ENCODE measurements at regions not wholly inside any gene's neighbourhood (a gene's known extent, or its start where the extent isn't known, plus 50 kb on each side); places are given as distances from the start of the nearest gene placed in this dataset.

GRCh38 chr2:143823876-143824275 lies 694.7 kb downstream of the ARHGAP15 start:
- H3K36me3 Mint-ChIP-seq (ENCODE audit: low read depth): no peaks in the 10 kb centered on the region
- peaks cover 6% of the 10 kb centered on the region for H3K4me1 Mint-ChIP-seq
- no peak for TF ChIP-seq CTCF (conservative IDR thresholded peaks at IDR 0.05)
- no peak overlapping the region for H3K4me3 Mint-ChIP-seq
- no peak for DNase-seq (ENCODE audit: low read depth, low spot score)
- H3K9me3 Mint-ChIP-seq: peaks cover 2% of the 10 kb centered on the region
- H3K27ac Mint-ChIP-seq (ENCODE audit: unreplicated experiment): no peak overlapping the region
- H3K27me3 Mint-ChIP-seq (ENCODE audit: low read depth): no peaks in the 10 kb centered on the region

GRCh38 chr2:143823296-143823695 lies 694.1 kb downstream of the ARHGAP15 start:
- Mint-ChIP-seq H3K4me1 (peaks cover 6% of the 10 kb centered on the region), H3K27me3 (ENCODE audit: low read depth) (no peaks in the 10 kb centered on the region), H3K4me3 (no peak overlapping the region), H3K36me3 (ENCODE audit: low read depth) (no peaks in the 10 kb centered on the region), H3K27ac (ENCODE audit: unreplicated experiment) (no peak overlapping the region), H3K9me3 (peaks cover 2% of the 10 kb centered on the region)
- no peak for TF ChIP-seq CTCF (conservative IDR thresholded peaks at IDR 0.05)
- no peak for DNase-seq (ENCODE audit: low read depth, low spot score)

GRCh38 chr2:143822736-143823135 lies 693.5 kb downstream of the ARHGAP15 start:
- no peaks in the 10 kb centered on the region for H3K36me3 Mint-ChIP-seq (ENCODE audit: low read depth)
- H3K27ac Mint-ChIP-seq (ENCODE audit: unreplicated experiment): no peak overlapping the region
- H3K4me3 Mint-ChIP-seq: no peak overlapping the region
- no peak for DNase-seq (ENCODE audit: low read depth, low spot score)
- peaks cover 6% of the 10 kb centered on the region for H3K4me1 Mint-ChIP-seq
- TF ChIP-seq CTCF (conservative IDR thresholded peaks at IDR 0.05): no peak
- no peaks in the 10 kb centered on the region for H3K27me3 Mint-ChIP-seq (ENCODE audit: low read depth)
- H3K9me3 Mint-ChIP-seq: peaks cover 2% of the 10 kb centered on the region

GRCh38 chr2:143819764-143820163 lies 690.5 kb downstream of the ARHGAP15 start:
- Mint-ChIP-seq H3K4me3 (no peak overlapping the region), H3K9me3 (no peaks in the 10 kb centered on the region), H3K27ac (ENCODE audit: unreplicated experiment) (no peak overlapping the region), H3K36me3 (ENCODE audit: low read depth) (no peaks in the 10 kb centered on the region), H3K27me3 (ENCODE audit: low read depth) (no peaks in the 10 kb centered on the region), H3K4me1 (peaks cover 7% of the 10 kb centered on the region)
- TF ChIP-seq CTCF (conservative IDR thresholded peaks at IDR 0.05): no peak
- no peak for DNase-seq (ENCODE audit: low read depth, low spot score)

GRCh38 chr2:143819190-143819735 lies 690.0 kb downstream of the ARHGAP15 start:
- Mint-ChIP-seq H3K36me3 (ENCODE audit: low read depth) (no peaks in the 10 kb centered on the region), H3K27ac (ENCODE audit: unreplicated experiment) (no peak overlapping the region), H3K27me3 (ENCODE audit: low read depth) (no peaks in the 10 kb centered on the region), H3K4me3 (no peak overlapping the region), H3K9me3 (no peaks in the 10 kb centered on the region), H3K4me1 (peaks cover 7% of the 10 kb centered on the region)
- no peak for TF ChIP-seq CTCF (conservative IDR thresholded peaks at IDR 0.05)
- DNase-seq (ENCODE audit: low read depth, low spot score): no peak

Measured in neural crest cell (in vitro differentiated cells).